AG09319 (cell line): ENCODE measurements at regions not wholly inside any gene's neighbourhood (a gene's known extent, or its start where the extent isn't known, plus 50 kb on each side); places are given as distances from the start of the nearest gene placed in this dataset.

ENCODE experiments used
- DNase-seq: peaks from one replicate; pipeline ENCODE4 v3.0.0-alpha.2; 2010; ENCODE audit warnings: low read depth; ENCODE audit errors: extremely low read depth
- CTCF ChIP-seq: IDR thresholded peaks from 2 replicates; pipeline ENCODE4 v1.5.1; 2011; ENCODE audit warnings: low read depth, mild to moderate bottlenecking, inconsistent platforms, low read length, moderate library complexity

- TF ChIP-seq CTCF, result no peak
- no peak for DNase-seq
Observed at GRCh38 chr14:83828406-83828805, 1701.5 kb upstream of the FLRT2 start.

- no peak for DNase-seq
- no peak for TF ChIP-seq CTCF
Observed at GRCh38 chr14:83830316-83830715, 1699.6 kb upstream of the FLRT2 start.

GRCh38 chr14:83838226-83838625 lies 1691.7 kb upstream of the FLRT2 start:
- DNase-seq, result no peak
- TF ChIP-seq CTCF, result no peak

- no peak for DNase-seq
- TF ChIP-seq CTCF, result no peak
Observed at GRCh38 chr14:83842547-83842946, 1687.4 kb upstream of the FLRT2 start.

- no peak for TF ChIP-seq CTCF
Observed at GRCh38 chr14:83847102-83847501, 1682.8 kb upstream of the FLRT2 start.

GRCh38 chr14:83850092-83850491 lies 1679.9 kb upstream of the FLRT2 start:
- no peak for DNase-seq
- TF ChIP-seq CTCF, result no peak

More at GRCh38 chr14:83847102-83847501, 1682.8 kb upstream of the FLRT2 start:
- no peak for DNase-seq

GRCh38 chr14:83856334-83856733 lies 1673.6 kb upstream of the FLRT2 start:
- DNase-seq, result no peak
- no peak for TF ChIP-seq CTCF
